ENCODE measurements at regions not wholly inside any gene's neighbourhood (a gene's known extent, or its start where the extent isn't known, plus 50 kb on each side); places are given as distances from the start of the nearest gene placed in this dataset.

DNA sequence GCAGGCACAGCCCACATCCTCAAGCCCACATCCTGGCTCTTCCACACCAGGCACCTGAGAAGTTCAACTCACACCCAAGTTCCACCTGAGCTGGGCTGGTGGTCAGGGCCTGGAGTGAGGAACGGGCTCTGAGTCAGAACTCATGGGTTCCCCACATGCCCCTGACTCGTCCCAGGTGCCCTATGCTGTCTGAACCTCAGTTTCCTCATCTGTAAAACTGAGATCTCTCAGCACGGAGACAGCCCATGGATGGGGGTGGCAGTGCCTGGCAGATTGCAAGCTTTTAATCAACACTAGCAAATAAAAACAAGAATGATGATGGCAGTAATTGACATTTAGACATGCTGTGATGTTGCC is 307.8 kb downstream of the NDUFA10 start:
- TF ChIP-seq, protein P1, sequence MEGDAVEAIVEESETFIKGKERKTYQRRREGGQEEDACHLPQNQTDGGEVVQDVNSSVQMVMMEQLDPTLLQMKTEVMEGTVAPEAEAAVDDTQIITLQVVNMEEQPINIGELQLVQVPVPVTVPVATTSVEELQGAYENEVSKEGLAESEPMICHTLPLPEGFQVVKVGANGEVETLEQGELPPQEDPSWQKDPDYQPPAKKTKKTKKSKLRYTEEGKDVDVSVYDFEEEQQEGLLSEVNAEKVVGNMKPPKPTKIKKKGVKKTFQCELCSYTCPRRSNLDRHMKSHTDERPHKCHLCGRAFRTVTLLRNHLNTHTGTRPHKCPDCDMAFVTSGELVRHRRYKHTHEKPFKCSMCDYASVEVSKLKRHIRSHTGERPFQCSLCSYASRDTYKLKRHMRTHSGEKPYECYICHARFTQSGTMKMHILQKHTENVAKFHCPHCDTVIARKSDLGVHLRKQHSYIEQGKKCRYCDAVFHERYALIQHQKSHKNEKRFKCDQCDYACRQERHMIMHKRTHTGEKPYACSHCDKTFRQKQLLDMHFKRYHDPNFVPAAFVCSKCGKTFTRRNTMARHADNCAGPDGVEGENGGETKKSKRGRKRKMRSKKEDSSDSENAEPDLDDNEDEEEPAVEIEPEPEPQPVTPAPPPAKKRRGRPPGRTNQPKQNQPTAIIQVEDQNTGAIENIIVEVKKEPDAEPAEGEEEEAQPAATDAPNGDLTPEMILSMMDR (IDR thresholded peaks at IDR 0.05): no peak
- no peak for TF ChIP-seq POLR2A (IDR thresholded peaks at IDR 0.05)

Measured in suprapubic skin (tissue), 3 donors.